ENCODE measurements at regions not wholly inside any gene's neighbourhood (a gene's known extent, or its start where the extent isn't known, plus 50 kb on each side); places are given as distances from the start of the nearest gene placed in this dataset.

DNA sequence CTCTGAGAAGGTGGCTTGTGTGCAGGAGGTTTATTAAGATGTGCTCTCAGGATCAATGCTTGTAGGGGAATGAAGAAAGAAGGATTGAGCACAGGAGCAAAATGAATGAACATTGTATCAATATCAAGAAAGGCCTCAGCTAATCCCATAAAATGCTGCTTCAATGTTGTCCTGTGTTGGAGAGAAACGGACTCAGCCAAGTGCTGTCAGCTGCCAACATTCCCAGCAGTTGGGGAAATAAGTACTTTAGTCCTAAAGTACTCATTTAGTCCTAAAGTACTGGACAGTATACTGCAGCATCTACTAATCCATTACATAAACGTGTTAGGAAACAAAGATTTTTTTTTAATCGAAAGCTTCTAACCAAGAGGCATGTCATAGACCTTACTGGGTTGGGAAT, 255.9 kb downstream of the SEC23A start:
- DNase-seq (ENCODE audit: low read depth), result no peak

DNA sequence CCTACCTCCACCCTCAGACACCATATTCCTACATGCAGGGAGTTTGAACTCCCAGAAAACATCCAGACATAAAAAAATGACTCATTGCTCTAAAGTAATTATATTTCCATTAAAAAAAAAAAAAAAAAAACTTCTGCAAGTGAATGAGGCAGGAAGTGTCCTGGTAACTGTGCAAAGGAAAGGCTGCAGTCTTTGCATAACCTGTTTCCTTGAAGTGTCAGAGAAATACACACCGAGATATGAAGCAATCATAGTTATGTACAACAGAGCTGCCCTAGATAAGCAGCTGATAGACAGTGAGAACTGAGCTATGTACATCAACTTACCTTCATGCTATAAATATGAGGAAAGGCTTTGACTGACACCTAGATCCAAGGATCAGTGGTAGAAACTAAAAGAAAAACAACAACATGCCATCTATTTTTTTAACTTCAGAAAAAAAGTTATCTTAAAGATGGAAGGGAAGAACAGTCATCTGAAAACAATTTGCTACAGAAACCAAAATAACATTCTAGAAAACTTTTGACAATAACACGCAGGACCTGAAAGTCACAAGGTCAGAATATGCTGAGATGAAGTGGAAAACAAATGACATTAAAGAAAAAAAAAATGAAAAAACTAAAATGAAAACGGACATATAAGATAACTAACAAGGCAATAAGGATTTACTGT, 263.2 kb downstream of the SEC23A start:
- no peak for DNase-seq (ENCODE audit: low read depth)

DNA sequence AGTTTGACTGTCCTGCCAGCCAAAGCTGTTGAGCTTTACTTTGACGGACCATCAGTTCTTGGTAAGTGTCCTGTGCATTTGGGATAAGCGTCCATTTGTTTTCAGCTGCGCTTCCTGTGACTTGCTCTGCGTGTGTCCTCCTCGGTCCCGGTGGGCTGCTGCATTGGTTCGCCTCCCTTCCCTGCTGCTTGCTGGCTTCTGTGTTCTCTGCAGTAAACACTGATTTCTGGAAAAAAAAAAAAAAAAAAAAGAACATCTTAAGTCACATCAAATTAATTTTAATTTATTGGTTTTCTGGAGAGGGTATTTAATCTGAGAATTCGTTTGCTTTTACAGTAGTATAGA, 264.1 kb downstream of the SEC23A start:
- DNase-seq (ENCODE audit: low read depth), result no peak

DNA sequence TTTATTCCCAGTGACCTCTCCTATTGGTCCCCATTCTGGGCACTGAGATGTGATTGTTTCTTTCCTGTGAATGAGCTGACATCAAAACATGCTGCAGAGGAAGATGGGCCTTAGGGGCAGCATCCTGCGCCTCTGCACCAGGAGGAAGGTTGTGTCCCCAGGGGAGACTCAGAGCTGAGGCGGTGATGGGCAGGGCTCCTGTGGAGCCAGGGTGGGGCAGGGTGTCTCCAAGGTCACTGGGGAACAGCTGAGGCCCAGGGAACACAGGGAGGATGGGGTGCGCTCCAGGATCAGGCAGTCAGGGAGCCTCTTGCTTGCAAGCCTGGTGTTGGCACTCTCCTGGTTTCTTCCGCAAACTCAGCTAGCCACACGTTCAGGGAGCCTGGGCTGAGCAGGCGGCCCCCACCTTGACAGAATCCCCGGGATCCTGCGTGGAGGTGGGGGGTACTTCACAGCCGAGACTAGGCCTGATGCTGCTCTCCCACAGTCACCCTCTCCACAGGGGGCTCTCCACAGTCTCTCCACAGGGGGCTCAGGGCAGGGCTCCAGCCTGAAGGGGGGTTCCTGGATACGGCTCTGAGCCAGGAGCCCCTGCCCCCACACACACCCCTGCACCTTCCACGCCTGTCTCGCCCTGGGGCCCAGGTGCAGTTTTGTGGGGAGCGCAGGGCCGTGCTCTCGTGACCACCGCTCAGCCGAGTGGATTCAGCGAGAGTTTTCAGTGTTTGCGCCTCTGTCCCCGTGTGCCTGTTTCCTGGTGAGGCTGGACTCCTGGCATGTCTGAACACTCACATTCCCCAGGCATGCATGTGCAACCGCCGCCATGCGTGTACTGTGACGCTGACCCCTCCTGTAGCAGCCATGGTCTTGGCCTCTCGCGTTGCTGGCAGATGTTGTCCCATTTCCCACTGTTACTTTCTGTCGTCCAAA, 264.7 kb downstream of the SEC23A start:
- no peak for DNase-seq (ENCODE audit: low read depth)

DNA sequence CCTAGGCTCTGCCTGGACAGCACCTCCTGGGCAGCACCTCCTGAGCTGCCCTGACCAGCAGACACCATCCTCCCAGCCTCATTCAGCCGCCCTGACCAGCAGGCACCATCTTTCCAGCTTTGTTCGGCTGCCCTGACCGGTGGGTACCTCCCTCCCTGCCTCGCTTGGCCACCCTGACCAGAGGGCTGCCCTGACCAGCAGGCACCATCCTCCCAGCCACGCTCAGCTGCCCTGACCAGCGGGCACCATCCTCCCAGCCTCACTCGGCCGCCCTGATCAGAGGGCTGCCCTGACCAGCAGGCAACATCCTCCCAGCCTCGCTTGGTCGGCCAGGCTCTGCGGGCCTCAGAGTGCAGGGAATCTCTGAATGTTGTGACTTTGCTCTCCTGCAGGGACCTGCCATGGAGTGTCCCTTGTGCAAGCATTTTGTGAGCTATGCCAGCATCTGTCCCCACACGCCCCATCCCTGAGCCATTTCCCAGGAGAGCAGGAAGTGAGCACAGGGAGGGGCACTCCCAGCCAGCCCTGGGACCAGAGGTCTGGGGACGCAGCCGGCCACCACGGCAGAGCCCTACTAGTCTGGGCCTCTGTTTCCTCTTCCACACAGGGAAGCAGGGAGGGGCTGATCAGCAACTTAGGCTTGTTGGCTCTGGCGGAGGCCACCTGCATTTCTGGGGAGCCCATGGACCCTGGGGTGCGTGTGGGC, 265.5 kb downstream of the SEC23A start:
- no peak for DNase-seq (ENCODE audit: low read depth)

DNA sequence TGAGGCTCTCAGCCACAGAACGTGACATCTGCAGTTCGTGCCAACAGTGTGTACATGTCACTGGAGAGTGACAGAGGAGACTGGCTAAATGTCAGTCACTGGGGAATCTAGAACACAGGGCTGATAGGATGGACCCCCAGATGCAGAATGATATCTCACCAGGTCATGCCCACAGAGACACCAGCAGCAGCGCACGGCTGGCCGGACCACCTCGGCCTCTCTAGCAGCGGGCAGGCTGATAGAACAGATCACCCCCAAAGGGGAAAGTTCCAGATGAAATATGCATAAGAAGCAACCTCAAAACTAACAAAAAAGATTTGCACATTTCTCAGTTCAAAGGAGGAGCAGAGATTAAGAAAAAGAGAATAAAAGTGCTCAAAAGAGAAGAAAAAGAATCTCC, 266.5 kb downstream of the SEC23A start:
- DNase-seq (ENCODE audit: low read depth), result no peak

DNA sequence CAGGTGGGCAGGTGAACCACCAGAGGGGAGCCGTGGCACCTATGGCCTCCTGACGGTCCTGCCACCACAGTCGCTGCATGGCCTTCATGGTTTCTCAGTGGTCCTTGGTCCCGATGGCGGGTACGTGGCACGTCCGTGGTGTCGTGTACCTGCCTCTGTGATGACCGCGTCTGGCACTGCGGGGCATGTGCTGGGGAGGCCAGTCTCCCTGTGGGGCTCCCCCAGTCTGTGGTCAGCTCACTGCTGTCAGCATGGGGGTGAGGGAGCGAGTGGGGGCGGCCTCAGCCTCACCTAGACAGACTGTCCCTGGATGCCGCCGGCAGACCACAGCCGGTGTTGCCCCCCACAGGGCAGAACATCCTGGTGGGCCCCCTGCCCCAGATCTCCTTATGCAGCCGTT, 267.2 kb downstream of the SEC23A start:
- DNase-seq (ENCODE audit: low read depth), result no peak

DNA sequence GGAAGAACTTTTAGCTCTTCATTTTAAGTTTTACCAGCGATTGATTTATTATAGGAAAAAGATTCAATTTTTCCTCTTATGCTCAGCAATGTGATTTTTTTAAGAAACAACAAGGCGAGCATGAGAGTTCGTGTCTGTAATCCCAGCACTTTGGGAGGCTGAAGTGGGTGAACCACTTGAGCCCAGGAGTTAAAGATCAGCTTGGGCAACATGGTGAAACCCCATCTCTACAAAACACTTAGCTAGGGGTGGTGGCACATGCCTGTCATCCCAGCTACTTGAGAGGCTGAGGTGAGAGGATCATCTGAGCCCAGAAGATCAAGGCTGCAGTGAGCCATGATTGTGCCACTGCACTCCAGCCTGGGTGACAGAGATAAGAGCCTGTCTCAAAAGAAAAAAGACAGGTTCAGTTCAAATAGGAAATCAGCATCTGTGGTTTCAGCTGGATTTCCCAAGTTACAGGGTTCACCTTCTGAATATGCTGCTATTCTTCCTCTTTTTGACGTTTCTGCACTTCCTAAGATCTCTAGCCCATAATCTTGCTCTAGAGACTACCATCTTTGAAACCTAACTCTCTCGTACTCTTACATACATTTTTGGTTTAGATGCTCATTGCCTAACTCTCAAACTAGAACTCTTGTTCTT, 274.7 kb downstream of the SEC23A start:
- DNase-seq (ENCODE audit: low read depth), result no peak

DNA sequence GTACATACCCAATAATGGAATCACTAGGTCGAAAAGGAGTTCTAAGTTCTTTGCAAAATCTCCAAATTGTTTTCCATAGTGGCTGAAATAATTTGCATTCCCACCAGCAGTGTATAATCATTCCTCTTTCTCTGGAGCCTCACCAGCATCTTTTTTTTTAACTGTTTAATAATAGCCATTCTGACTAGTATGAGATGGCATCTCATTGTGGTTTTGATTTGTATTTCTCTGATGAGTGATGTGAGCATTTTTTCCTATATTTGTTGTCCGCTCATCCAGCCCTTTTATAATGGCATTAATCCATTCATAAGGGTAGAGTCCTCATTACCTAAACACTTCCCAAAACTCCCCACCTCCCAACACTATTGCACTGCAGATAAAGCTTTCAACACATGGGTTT, 278.3 kb downstream of the SEC23A start:
- DNase-seq (ENCODE audit: low read depth), result no peak

DNA sequence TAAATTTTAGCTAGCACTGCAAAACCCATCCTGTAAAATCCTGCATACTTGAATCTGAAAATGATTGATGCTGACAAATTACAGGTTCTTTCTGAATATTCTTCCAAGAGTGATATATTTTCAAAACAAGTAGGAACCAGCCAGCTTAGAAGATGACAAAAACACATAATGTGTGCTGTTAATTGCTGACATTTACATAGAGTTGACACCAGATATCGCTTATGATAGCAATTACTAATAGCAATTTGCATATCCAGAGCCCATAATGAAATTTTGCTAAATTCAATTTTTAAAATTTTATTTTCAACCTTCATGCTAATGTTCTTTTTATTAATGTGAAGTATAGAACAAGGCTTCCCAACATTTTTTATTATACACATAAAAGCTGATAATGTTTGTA, 284.5 kb downstream of the SEC23A start:
- DNase-seq (ENCODE audit: low read depth), result no peak

DNA sequence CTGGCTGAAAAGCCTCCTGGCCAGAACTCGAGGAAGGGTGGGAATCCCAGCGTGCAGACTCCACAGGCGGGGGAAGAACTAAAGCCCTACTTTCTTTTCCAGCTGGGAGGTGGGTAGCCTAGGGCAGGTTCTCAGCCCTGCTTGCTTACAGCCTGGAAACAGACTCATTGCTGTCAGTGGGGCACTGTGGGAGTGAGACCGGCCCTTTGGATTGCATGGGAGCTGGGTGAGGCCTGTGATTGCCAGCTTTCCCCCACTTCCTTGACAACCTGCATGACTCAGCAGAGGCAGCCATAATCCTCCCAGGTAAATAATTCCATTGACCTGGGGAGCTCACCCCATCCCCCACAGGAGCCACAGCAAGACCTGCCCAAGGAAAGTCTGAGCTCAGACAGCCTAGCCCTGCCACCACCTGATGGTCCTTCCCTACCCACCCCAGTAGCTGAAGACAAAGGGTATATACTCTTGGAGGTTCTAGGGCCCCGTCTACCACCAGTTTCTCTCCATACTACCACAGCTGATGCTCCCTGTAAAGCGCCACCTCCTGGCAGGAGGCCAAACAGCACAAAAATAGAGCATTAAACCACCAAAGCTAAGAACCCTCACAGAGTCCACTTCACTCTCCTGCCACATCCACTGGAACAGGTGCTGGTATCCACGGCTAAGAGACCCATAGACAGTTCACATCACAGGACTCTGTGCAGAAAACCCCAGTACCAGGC, 294.1 kb downstream of the SEC23A start:
- no peak for DNase-seq (ENCODE audit: low read depth)

DNA sequence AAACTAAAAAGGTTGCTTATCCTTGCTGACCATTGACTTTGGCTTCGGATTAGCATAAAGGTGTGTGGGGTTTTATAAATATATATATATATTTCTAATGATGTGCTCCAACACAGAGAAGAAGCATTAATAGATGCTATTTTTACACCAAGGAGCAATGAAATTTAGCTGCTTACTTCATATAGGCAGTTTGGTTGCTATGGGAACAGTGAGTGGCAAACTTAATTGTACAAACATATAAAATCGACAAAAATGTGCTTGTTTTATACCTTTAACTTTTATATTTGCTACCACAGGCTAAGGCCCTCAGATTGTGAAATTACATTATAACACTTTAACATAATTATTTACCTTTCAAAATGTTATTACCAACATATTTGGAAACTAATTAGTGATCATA, 303.4 kb downstream of the SEC23A start:
- no peak for DNase-seq (ENCODE audit: low read depth)

DNA sequence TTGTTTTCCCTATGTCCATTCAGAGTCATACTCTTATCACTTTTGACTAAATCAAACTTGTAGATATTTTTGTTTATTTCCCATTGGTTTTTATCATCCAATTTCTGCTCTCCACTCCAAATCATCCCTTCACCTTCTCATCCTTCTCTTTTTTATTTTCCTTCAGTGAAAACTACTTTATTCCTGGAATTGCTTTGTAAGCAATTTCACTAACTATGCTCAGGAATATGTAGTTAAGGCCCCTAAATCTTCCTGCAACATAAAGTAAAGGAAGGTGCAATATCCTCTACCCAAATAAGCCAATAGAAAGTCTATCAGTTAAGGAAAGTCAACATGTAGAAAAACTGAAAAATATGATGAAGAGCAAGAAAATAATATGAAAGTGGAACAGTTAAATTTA, 308.4 kb downstream of the SEC23A start:
- no peak for DNase-seq (ENCODE audit: low read depth)

DNA sequence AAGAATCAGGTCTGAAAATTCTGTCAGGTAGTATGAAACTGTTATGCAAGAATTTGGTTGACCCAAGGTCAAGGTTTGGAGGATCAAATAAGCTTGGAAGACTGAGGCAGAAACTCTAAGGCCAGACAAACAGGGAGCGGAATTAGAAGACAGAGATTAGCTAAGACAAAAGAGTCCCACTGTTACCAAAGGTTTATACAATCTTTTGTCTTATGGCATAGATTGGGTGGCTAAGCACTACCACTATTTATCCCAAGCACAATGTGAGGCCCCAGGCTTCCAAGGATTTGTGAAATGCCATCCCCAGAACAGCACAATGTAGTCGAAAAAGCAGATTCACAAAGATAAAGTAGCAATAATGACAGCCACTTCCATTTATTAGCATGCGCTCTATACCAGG, 311.2 kb downstream of the SEC23A start:
- DNase-seq (ENCODE audit: low read depth), result no peak

DNA sequence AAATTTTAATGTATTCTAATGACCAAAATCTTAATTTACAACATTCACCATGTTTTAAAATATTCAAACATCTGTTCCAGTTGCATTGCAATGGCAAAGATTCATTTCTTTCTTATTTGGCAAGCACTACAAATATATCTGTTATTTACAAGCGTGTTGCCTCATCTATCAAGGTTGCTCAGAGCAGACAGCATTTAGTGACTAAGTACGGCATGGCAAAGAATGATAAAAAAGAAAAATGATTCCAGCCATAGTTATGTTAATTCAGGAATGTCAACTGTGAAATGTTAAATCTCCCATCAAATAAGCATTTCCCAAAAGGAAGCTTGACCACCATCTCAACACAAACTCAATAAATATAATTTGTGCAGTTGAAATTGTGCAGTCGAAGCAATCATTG, 312.1 kb downstream of the SEC23A start:
- no peak for DNase-seq (ENCODE audit: low read depth)

DNA sequence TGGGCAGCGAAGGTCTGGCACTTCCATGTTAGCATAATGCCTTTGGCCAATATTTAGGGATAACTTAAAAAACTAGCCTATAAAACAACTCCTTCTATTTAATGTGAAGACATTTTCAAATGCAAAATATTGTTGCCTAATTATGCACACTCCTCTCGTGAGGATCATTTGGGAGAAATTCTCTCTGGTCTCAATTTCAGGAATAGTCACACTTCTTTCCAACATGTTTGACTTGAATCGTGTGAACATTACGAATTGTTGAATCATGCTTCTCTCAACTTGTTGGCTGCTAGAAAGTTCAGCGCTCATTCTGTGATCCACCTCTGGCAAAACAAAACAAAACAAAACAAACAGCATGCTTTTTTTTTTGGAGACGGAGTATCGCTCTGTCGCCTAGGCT, 313.2 kb downstream of the SEC23A start:
- no peak for DNase-seq (ENCODE audit: low read depth)

DNA sequence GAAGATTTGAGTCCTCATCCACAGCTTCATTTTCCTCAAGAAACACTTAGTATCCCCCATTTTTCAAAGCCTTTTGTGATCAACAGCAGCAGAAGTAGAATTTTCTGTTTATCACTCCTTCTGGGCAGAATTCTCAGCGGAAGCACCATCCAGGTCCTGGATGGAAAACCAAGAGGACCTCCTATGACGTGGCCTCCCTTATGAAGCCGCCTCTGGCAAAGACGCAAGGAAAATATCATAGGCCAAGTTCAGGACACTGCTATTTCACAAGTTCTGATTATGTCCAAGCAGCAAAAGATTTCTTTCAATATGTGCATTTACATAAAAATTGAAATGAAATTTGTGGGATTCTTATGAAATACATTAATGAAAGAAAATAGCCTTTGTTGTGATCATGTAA, 315.0 kb downstream of the SEC23A start:
- peak; percentile 3 for DNase-seq (ENCODE audit: low read depth)

DNA sequence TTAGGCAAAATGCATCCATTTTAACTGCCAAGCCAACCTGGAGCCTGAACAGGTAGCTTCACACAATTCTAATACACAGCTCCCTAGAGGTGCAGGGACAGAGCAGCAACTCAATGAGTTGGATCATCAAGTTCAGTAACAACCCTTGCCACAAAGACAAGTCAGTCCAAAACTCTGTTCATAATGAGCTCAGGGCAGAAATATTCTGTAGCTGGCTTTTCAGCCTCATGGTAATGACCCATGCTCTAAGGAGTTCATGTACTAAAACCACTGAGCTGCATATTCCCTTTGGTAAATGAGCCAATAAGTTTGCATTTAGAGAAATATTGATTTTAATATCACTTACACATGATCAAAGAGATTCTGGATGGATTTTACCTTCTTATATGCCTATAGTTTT, 316.1 kb downstream of the SEC23A start:
- no peak for DNase-seq (ENCODE audit: low read depth)

DNA sequence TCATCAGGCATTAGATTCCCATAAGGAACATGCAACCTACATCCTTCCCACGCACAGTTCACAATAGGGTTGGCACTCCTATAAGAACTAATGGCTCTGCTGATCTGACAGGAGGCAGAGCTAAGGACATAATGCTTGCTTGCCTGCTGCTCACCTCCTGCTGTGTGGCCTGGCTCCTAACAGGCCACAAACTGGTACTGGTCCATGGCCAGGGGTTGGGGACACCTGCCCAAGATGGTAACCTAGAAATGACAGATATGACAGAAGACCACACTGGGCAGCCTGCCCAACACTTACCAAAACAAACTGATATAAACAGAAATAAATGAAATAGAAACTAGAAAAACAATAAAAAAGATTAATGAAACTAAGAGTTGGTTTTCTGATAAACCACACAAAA, 325.6 kb downstream of the SEC23A start:
- DNase-seq (ENCODE audit: low read depth), result no peak

DNA sequence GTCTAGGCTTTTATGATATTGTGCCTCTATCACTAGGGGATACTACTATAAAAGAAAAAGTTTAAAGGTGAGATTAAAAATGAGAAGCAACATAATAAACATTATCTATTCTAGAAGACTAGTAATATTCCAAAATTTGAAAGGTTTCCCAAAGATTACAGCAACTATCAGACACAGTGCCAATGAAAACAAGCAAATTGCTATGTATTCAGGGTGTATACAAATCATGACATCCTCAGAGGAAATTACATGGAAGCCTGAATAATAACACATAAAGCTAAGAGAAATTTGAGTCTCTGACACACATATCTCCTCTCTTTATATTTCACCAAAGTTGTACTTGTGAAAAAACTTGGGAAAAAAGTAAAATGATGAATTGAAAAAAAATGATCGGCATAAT, 327.0 kb downstream of the SEC23A start:
- DNase-seq (ENCODE audit: low read depth), result no peak

DNA sequence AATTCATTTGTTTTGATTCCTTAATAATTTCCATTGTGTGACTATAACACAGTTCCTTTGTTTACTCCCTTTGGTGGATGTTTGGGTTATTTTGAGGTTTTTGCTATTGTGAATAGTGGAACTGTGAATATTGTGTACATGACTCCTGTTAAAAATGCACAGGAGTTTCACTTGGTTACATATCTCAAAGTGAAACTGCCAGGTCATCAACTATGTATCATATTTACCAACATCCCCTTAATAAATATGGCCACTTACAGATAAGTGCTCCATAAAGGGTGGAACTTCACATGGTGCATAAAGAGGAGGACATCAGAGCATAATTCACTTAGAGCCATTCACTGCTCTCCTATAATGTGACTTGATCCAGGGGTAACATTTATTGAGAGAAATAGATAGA, 328.9 kb downstream of the SEC23A start:
- no peak for DNase-seq (ENCODE audit: low read depth)

DNA sequence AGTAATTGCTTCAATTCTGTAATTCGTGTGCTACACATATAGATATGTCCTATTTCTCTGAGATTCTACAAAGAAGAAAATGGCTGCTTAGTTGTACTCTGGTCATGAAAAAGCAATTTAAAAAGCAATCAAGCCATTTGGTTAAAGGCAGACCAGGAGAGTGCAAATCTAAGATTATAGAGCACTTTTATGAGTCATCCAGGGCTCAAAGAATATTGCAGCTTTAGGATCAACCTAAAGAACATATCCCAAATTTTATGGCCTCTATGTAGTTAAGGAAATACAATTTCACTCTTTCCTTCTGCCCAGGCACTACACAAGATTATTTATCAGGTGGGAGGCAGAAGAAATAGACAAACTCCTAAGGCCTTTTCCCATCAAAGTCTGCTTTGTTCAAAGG, 332.8 kb downstream of the SEC23A start:
- no peak for DNase-seq (ENCODE audit: low read depth)
